GM19438 (cell line): ENCODE measurements at regions not wholly inside any gene's neighbourhood (a gene's known extent, or its start where the extent isn't known, plus 50 kb on each side); places are given as distances from the start of the nearest gene placed in this dataset.
"Not testable (repeated sequence)": the region's sequence is repeated elsewhere in the genome, so short reads cannot be mapped to it uniquely, and the experiment has no call there.

Source experiments
- ATAC-seq: cut with Tn5 transposase; IDR thresholded peaks from one replicate; pipeline ENCODE4 v1.9.1; 2021; ENCODE audit warnings: low read depth; ENCODE audit not compliant: unreplicated experiment

DNA sequence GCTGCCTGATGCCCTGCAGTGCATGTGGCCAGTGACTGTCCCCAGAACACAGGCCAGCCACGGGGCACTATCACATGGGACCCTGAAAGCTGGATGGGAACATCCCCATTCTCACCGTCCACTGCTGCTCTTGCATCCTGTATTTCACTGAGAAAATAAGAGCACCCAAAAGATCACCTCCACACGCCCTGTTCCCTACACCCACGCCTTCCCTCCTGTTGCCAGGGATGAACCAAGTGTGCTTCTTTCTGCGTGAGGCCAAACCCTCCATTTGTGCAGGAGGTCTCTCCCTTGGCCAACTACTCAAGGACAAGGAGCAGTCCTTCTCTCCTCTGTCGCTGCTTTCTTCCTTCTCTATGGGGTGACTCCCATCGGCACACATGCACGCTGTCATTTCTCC, 118.3 kb downstream of the LRRC37A3 start:
- not testable (repeated sequence) for ATAC-seq

DNA sequence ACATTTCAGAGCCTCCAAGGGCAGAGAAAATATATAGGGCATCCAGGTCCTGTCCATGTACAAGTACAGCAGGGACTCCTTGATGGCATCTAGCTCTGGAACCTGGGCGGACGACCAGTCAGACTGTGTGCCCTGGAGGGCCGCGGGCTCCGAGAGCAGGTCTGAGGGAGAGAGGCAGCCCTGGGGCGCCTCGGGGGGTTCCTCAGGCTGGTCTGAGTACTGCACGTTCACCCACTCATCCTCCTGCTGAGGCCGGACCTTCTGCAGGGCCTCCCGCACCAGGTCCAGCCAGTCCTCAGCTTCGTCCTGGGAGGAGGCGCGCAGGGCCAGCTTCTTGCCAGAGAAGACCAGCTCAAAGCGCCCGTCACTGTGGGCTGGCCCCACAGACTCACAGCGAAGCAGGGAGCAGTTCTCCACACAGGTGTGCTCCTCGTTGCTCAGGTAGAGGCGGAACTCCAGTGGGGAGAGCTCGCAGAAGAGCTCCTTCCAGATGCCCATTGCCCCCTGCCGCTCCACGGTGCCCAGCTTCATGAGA, 118.8 kb downstream of the LRRC37A3 start:
- not testable (repeated sequence) for ATAC-seq

DNA sequence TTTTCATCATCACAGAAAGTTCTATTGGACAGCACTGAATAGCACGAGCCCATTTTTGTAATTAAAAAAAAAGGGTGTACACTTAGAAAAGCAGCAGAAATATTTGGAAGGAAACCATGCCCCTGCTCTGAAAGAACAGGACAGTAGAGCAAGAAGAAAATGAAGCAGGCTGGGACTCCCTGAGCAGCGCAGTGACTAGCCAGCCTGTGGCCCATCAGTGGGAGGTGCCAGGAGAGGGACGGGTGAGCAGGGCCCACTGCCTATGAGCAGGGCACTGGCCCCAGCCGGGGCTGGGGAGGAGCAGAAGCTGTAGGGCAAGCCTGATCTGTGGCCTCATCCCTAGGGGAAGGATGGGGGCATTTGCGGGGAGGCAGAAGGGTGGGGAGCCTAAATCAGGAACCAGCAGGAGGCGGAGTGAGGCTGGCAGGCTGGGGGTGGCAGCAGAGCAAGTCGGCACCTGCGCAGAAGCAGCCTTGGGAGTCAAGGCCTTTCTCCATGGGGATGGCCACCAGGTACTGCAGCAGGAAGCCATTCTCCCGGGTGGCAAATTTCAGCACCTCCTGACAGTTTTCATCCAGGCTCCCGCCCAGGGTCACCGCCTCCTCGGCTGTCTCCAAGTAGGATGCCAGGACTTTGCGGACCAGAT, 119.6 kb downstream of the LRRC37A3 start:
- ATAC-seq: not testable (repeated sequence)

DNA sequence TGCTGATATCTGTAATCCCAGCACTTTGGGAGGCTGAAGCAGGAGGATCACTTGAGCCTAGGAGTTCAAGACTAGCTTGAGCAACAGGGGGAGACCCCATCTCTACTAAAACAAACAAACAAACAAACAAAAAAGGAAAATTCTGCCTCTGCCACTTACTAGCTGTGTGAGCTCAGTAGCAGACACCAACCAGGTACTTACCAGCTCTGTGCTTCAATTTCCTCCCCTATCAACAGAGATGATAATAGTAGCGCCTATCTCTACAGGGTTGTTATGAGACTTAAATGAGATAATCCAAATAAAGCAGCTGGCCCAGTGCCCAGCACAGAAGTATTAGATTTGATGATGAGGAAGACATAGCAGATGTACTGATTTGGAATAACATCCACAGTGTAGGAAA, 120.3 kb downstream of the LRRC37A3 start:
- not testable (repeated sequence) for ATAC-seq

DNA sequence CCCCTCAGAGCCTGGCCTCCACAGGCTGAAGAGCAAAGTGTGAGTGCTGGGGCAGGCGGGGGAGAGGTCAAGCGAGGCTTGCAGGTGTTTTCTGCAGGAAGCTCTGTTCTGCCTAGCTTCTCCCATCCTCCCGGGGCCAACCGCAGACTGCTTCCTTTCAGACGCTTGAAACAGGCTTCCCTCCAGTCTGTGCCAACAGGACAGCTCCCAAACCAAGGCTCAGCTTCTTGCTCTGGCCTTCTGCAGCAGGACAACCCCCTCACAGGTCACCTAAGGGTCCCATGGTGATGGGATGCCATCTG, 120.8 kb downstream of the LRRC37A3 start:
- peak; percentile 62 for ATAC-seq

DNA sequence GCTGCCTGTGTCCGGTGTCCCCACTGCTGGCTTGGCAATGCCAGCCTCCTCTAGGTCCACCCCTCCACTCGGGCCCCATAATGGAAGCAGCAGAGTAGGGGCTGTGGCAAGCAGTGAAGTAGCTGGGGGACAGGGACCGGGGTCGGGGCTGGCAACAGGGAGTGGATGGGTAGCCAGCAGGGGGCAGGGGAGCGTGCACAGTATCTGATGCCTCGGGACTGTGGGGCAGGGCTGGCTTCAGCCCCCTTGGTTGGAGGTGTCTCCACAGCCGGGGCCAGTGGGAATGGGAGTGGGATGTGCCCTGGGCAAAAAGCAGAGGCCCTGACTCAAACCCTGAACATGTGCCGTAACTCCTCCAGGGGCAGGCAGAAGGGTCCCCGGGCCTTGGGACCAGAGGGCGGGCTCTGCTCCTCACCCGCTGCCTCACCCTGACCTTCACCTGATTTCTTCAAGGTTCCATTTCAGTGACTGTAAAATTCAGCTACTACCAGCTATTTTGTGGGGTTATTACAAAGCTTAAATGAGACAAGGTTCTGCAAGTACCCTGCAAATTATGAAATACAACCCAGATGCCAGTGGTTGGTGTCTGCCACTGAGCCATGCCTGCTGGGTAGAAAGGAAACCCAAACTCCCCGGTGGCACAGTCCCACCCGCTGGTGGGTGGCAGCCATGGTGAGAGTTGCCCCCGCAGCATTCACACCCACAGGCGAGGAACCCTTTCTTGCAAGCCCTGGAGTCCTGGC, 121.4 kb downstream of the LRRC37A3 start:
- ATAC-seq: not testable (repeated sequence)

DNA sequence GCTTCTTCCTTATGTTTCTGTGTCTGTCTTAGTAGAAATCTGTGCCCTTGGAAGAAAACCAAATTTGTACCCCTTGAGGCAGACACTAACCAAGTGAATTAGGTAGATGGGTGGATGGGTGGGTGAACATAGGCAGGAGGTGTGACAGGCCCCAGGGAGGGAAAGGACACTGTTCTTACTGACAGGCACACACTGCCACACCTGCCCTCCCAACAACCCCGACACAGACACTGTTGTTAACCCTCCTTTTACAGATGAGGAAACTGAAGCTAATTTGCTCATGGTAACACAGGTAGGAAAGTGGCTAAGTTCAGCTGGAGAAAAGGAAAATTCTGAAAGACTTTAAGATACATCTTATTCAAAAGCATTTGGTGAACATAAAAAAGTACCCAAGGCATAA, 123.9 kb downstream of the LRRC37A3 start:
- not testable (repeated sequence) for ATAC-seq

DNA sequence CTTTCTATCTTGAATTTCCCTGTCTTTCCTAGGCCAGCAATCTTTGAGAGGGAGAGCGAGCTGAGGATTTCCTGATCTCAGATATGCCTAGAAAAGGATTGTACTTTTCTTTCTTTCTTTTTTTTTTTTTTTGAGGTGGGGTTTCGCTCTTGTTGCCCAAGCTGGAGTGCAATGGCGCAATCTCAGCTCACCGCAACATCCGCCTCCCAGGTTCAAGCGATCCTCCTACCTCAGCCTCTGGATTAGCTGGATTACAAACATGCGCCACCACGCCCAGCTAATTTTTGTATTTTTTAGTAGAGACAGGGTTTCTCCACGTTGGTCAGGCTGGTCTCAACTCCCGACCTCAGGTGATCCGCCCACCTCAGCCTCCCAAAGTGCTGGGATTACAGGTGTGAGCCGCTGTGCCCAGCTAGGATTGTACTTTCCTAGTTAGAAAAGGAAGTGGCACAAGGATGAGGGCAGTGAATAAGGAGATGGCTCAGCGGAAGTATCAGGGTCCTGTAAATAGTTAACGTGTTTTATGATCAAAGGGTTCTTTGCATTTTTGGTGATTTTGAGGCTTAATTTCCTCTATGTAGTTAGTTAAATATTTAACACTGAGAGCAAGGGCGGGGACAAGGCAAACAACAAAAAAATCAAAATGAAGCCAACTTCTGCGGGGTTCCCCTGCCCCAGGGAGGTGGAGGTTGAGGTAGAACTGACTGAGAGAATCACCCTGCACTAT, 124.6 kb downstream of the LRRC37A3 start:
- ATAC-seq: not testable (repeated sequence)

DNA sequence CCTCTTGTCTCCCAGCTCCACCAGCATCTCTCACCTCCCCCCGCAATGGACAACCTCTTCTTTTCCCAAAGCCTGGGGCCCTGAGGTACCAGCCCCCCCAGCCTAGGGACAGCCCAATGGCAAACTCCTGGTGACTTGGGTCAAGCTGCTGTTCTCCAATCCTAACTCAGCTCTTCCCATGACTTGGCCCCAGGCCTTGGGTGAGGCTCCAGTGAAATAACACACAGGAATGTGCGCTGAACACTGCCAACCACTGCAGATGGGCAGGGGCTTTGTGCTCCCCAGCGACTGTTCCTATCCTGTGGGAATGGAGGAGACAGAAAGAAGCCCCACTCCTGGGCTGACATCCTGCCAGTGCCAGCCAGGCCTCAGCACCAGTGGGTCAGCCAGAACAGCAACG, 125.2 kb downstream of the LRRC37A3 start:
- not testable (repeated sequence) for ATAC-seq

DNA sequence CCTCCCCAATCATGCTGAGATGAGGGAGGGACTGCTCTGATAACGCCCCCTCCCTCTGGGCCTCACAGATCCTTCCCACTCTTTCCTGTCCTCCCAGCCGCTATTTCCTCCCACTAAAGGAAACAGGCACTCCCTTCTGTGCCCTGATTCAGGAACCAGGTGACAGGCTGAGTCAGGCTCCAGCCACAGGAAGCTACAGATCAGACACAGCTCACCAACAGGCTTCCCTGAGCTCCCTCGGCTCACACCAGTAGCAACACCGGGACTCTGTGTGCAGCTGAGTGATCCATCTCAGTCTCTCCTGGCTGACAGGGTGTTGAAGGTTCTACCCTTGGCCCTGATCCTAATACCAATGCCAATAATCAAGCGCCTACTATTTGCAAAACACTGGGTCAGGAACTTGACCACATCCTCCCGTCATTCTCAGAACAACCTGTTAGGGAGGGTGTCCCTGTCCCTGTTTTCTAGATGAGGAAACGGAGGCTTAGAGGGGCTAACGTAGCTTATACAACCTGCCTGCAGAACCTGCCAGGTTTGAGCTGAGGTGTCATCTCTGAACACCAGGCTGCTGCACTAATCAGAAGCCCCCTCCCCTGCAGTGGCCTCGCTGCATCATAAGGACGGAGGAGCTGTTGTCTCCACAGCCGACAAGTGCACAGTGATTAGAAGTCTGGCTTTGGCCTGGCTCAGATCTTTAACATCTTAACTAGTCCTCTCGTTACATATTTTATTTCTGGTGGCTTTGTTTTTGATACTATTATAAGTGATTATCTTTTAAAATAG, 126.3 kb downstream of the LRRC37A3 start:
- ATAC-seq: not testable (repeated sequence)

DNA sequence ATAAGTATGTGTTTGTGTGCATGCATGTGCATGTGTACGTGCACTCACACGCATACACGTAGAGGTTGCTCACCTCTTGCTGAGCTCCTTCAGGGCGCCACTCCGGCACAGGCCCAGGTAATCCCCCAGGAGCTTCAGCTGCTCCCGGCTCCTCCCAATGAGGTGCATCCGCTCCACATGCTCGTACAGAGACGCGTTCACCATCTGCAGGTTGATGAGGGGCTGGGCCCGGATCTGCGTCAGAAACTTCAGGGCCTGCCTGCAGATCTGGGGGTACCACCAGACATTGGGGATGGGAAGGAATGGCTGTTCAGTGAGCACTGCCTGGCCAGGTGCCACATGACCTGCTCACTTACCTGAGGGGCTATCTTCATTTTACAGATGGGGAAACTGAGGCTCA, 127.0 kb downstream of the LRRC37A3 start:
- ATAC-seq: not testable (repeated sequence)

DNA sequence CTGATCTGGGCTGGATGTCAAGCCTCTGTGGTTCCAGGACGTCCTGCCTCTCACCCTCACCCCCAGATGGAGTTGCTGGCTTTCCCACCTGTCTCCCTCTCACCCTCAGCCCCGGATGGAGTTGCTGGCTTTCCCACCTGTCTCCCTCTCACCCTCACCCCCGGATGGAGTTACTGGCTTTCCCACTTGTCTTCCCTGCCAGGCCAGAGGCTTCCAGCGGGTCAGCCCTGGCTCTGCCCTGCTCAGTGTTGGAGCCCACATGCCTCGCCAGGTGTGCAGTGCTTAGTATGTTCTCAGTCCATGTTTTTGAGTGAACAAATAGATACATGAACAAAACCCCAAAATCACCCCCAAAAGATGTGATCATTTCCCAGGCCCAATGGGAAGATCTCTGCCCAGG, 127.6 kb downstream of the LRRC37A3 start:
- ATAC-seq: not testable (repeated sequence)

DNA sequence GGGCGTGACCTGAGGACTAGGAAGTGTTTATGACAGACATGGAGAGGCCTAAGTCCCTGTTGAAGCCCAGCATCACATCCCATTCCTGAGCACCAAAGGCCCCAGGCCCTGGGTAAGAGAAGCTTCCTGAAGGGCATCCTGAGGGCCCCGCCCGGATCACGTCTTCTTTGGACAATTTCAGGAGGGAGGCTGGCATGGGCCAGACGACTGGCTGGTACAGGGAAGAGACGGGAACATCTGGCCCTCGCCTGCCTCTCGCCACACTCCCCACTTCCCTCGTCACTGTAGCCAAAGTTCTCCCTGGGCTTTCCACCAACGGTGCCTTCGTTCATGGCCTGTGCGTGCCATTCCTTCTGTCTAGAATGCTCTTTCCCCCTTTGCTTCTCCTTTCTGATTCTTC, 128.1 kb downstream of the LRRC37A3 start:
- not testable (repeated sequence) for ATAC-seq

DNA sequence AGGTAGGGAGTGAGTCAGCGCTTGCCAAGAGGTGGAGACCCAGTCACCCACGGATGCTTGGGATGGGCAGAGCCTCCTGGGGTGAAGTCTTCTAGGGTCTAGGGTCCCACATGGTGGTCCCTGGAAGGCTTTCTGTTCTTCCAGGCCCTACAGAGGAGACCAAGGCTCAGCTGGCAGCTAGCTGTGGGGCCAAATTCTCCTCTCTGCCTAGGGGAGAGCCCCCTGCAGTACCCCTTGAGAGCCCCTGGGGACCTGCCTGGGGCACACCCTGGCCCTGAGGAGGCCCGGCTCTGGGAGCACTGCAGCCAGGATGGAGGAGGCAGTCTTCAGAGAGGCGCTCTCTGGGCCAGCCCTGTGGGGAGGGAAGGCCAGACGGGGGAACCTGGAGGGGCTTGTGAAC, 128.6 kb upstream of the SMURF2 start:
- ATAC-seq: not testable (repeated sequence)

DNA sequence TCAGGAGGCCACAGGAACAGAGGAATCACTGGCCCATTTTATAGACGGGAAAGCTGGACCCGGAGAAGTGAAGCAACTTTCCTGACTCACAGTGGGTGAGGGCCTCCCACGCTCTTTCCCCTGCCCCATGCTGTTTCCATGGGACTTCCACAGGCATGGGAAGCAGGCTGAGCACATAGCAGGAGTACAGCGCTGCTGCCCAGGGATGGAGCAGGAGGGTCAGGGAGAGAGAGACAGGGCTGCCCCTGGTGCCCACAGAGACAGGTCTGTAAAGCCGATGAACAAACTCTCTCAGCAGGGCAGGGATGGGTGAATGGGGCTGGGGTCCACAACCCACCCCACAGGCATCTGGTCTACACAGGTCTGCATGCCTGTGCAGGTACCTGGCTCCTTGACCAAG, 128.1 kb upstream of the SMURF2 start:
- not testable (repeated sequence) for ATAC-seq

DNA sequence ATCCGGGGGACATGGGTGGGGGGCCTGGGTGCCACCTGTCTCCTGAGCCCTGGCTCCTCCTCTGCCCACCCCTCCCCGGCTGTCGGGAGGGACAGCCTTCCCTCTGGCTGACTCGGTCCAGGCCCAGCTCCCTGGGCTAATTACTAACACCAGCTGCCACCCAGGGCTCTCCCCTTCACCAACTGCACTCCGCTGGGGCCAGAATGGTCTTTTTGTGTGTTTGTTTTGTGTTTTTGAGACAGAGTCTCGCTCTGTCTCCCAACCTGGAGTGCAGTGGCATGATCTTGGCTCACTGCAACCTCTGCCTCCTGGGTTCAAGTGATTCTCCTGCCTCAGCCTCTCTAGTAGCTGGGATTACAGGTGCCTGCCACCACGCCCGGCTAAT, 126.9 kb upstream of the SMURF2 start:
- ATAC-seq: not testable (repeated sequence)

DNA sequence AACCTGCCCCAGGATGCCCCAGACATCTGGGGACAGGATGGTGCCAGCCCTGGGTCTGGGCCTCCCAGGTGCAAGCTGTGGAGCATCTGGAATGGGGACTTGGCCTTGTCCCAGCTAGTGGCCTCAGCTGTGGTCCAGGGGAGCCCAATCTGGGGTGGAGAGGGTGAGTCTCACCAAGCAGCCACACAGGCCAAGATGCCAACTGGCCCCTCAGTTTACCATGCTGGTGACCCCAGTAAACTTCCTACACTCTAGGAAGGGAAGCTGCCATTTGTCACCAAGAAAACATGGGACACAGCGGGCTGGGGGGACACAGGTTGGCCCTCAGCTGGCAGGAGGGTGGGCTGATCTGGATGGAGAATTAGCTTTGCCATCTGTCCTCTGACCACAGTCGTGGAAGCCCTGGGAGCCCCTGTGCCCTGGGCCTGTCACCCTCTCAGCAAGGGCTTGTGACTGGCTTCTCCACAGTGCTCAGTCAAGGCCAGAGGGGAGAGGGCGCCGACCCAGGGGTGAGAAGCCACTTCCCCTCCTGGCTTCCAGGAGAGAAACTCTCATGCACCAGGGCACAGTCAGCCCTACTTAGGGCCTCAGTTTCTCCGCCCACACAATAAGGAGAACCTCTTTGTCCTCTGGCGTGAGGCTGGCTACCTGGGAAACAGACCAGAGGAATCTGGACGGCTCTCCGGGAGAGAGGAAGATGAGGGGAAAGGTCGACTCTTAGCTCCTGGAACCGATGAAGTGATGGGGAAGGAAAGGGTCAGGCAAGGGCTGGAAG, 126.4 kb upstream of the SMURF2 start:
- no peak for ATAC-seq

DNA sequence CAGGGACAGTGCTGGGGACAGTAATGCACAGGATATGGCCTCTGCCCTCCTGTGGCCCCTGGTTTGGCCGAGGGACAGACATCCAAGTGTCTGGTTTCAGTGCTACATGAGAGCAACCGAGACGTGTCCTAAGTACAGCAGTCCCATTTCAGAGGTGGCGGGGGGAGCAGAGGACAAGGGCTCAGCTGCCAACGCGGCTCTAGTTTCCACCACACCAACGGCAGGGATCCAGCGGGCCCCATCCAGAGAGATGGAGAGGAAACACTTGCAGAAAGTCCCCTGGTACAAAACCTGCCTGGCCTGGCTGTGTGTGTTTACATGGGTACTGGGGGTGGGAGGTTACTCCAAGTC, 125.8 kb upstream of the SMURF2 start:
- no peak for ATAC-seq

DNA sequence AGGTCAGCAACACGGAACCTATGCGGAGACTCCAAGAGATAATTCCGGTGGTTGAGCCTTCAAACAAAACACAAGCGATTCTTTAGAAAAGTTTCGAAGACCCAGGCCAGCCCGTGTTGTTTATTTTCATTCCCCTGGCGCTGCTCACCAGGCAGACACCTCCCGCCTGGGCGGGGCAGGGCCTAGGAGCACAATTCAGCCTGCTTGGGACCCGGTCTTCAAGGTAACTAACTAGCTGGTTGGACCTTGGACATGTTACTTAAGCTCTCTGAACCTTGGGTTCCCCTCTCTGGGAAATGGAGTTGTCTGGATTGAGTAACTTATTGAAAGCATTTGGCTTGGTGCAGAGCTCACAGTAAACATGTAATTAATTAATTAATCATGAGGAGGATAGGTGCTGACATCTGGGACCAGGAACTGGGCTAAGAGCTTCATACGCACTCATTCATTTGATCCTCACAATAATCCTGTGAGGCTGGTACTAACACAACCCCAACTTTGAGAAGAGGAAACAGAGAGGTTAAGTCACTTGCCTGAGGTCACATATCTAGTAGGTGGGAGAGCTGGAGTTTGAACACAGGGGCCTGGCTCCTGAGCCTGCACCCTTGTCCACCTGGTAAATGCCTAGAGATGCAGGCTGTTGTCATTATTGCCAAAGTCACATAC, 125.3 kb upstream of the SMURF2 start:
- no peak for ATAC-seq
